ENCODE measurements at regions not wholly inside any gene's neighbourhood (a gene's known extent, or its start where the extent isn't known, plus 50 kb on each side); places are given as distances from the start of the nearest gene placed in this dataset.

- Histone ChIP-seq H3K27me3 (ENCODE audit: control insufficient read depth, insufficient read depth, low read length) (peaks cover 35% of the 10 kb centered on the region), H3K9me3 (replicated peaks; ENCODE audit: control insufficient read depth, low read depth, low read length) (no peaks in the 10 kb centered on the region), H3K27ac (ENCODE audit: low read length) (no peak overlapping the region), H3K4me1 (ENCODE audit: control insufficient read depth, insufficient read depth, low read length) (no peaks in the 10 kb centered on the region), H3K36me3 (ENCODE audit: control insufficient read depth, insufficient read depth, low read length) (no peaks in the 10 kb centered on the region), H3K4me3 (ENCODE audit: low read length) (no peak overlapping the region)
- 76% methylated on average over 2 of the region's 5 CpGs for WGBS (ENCODE audit: insufficient coverage)
- no peak for DNase-seq
Measured at GRCh38 chr1:22364764-22365163, 86.9 kb upstream of the ZBTB40 start.

- Histone ChIP-seq H3K27me3 (ENCODE audit: control insufficient read depth, insufficient read depth, low read length) (peaks cover 36% of the 10 kb centered on the region), H3K27ac (ENCODE audit: low read length) (no peak overlapping the region), H3K9me3 (replicated peaks; ENCODE audit: control insufficient read depth, low read depth, low read length) (no peaks in the 10 kb centered on the region), H3K36me3 (ENCODE audit: control insufficient read depth, insufficient read depth, low read length) (no peaks in the 10 kb centered on the region), H3K4me3 (ENCODE audit: low read length) (no peak overlapping the region), H3K4me1 (ENCODE audit: control insufficient read depth, insufficient read depth, low read length) (no peaks in the 10 kb centered on the region)
- 74% methylated on average over 13 of the region's 19 CpGs for WGBS (ENCODE audit: insufficient coverage)
- DNase-seq = no peak
Measured at GRCh38 chr1:22365331-22366295, 86.0 kb upstream of the ZBTB40 start.

- WGBS (ENCODE audit: insufficient coverage) = no CpG with 5 or more reads among the region's 6 CpGs
- Histone ChIP-seq H3K27ac (ENCODE audit: low read length) (no peak overlapping the region), H3K9me3 (replicated peaks; ENCODE audit: control insufficient read depth, low read depth, low read length) (no peaks in the 10 kb centered on the region), H3K36me3 (ENCODE audit: control insufficient read depth, insufficient read depth, low read length) (no peaks in the 10 kb centered on the region), H3K4me1 (ENCODE audit: control insufficient read depth, insufficient read depth, low read length) (no peaks in the 10 kb centered on the region), H3K27me3 (ENCODE audit: control insufficient read depth, insufficient read depth, low read length) (peaks cover 34% of the 10 kb centered on the region), H3K4me3 (ENCODE audit: low read length) (no peak overlapping the region)
- DNase-seq = no peak
Measured at GRCh38 chr1:22366346-22366745, 85.3 kb upstream of the ZBTB40 start.

DNA sequence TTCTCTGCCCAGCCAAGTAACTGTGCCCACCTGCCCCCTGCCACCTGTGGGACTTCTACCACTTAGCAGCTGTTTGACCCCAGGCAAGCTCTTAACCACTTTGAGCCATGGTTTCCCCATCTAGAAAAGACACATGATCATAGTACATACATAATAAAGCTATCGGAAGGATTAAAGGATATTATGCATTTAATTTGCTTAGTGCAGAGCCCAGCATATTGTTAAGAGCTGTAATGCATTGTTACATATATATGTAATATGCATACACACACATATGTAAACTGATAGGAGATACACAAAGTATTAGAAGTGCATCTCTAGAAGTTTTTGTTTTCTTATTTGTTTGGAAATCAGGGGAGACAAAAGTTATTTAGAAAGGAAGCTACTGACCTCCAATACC is 83.5 kb upstream of the ZBTB40 start:
- no peak overlapping the region for H3K27ac ChIP-seq (ENCODE audit: low read length)
- no CpG with 5 or more reads among the region's 1 CpG for WGBS (ENCODE audit: insufficient coverage)
- peaks cover 23% of the 10 kb centered on the region for H3K27me3 ChIP-seq (ENCODE audit: control insufficient read depth, insufficient read depth, low read length)
- H3K4me1 ChIP-seq (ENCODE audit: control insufficient read depth, insufficient read depth, low read length) = no peaks in the 10 kb centered on the region
- DNase-seq = no peak
- no peak overlapping the region for H3K4me3 ChIP-seq (ENCODE audit: low read length)
- H3K36me3 ChIP-seq (ENCODE audit: control insufficient read depth, insufficient read depth, low read length) = no peaks in the 10 kb centered on the region
- no peaks in the 10 kb centered on the region for H3K9me3 ChIP-seq (replicated peaks; ENCODE audit: control insufficient read depth, low read depth, low read length)

DNA sequence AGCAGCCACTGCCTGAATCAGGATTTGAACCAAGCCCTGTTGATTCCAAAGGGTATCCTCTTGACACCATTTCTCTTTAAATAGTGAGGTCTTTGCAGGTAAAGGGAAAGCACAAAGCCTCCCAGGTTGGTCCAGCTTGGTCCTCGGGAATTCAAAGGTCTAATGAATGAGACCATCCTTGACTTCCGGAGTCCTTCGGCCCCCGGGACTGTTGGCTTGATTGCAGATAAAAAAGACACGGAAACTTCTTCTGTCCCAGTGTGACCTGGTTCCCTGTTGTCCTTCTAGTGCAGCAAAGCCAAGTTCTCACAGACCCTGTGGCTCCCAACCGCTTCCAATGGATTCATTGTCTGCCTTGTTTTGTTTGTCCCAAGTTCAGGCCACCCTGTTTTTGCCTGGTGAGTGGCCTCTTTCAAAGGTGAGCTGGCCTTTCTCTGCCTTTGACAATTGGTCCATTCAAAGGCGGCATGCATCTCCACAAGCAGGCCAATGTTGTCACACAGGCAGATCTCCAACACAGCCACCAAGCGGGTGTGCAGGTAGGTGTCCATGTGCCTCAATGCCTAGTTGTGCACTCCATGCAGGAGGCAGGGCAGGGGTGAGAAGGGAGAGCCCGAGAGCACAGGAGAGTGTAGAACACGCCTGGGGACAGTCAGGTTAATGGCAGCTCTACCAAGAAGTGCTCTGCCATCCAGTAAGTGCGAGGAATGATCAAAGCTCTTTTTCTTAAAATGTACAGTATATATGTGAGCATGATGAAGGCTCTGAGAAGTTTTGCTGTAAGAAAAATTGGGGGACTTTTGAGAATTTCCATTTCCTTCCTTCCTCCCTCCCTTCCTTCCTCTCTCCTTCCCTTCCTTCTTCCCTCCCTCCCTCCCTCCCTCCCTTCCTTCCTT is 82.1 kb upstream of the ZBTB40 start:
- no peaks in the 10 kb centered on the region for H3K36me3 ChIP-seq (ENCODE audit: control insufficient read depth, insufficient read depth, low read length)
- H3K27me3 ChIP-seq (ENCODE audit: control insufficient read depth, insufficient read depth, low read length) = peaks cover 16% of the 10 kb centered on the region
- no peaks in the 10 kb centered on the region for H3K4me1 ChIP-seq (ENCODE audit: control insufficient read depth, insufficient read depth, low read length)
- H3K27ac ChIP-seq (ENCODE audit: low read length) = no peak overlapping the region
- WGBS (ENCODE audit: insufficient coverage) = 75% methylated on average over 10 of the region's 11 CpGs
- no peaks in the 10 kb centered on the region for H3K9me3 ChIP-seq (replicated peaks; ENCODE audit: control insufficient read depth, low read depth, low read length)
- H3K4me3 ChIP-seq (ENCODE audit: low read length) = no peak overlapping the region
- no peak for DNase-seq

DNA sequence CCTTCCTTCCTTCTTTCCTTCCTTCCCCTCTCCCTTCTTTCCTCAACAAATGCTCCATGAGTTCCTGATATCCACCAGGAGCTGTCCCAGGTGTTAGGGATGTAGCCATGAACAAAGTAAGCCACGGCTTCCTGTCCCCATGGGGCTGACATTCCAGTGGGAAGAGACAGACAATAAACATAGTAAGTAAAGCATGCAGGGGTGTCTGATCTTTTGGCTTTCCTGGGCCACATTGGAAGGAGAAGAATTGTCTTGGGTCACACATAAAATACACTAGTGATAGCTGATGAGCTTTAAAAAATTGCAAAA is 81.5 kb upstream of the ZBTB40 start:
- no peak for DNase-seq
- Histone ChIP-seq H3K27me3 (ENCODE audit: control insufficient read depth, insufficient read depth, low read length) (peaks cover 16% of the 10 kb centered on the region), H3K4me1 (ENCODE audit: control insufficient read depth, insufficient read depth, low read length) (no peaks in the 10 kb centered on the region), H3K36me3 (ENCODE audit: control insufficient read depth, insufficient read depth, low read length) (no peaks in the 10 kb centered on the region), H3K9me3 (replicated peaks; ENCODE audit: control insufficient read depth, low read depth, low read length) (no peaks in the 10 kb centered on the region), H3K27ac (ENCODE audit: low read length) (no peak overlapping the region), H3K4me3 (ENCODE audit: low read length) (no peak overlapping the region)
- WGBS (ENCODE audit: insufficient coverage) = no CpG with 5 or more reads among the region's 1 CpG

GRCh38 chr1:22371408-22371807 is 80.2 kb upstream of the ZBTB40 start:
- Histone ChIP-seq H3K36me3 (ENCODE audit: control insufficient read depth, insufficient read depth, low read length) (no peaks in the 10 kb centered on the region), H3K4me3 (ENCODE audit: low read length) (no peak overlapping the region), H3K27me3 (ENCODE audit: control insufficient read depth, insufficient read depth, low read length) (peaks cover 16% of the 10 kb centered on the region), H3K27ac (ENCODE audit: low read length) (no peak overlapping the region), H3K9me3 (replicated peaks; ENCODE audit: control insufficient read depth, low read depth, low read length) (no peaks in the 10 kb centered on the region), H3K4me1 (ENCODE audit: control insufficient read depth, insufficient read depth, low read length) (no peaks in the 10 kb centered on the region)
- WGBS (ENCODE audit: insufficient coverage) = 86% methylated on average over 5 of the region's 5 CpGs
- no peak for DNase-seq

- no peak for DNase-seq
- Histone ChIP-seq H3K9me3 (replicated peaks; ENCODE audit: control insufficient read depth, low read depth, low read length) (no peaks in the 10 kb centered on the region), H3K4me1 (ENCODE audit: control insufficient read depth, insufficient read depth, low read length) (no peaks in the 10 kb centered on the region), H3K4me3 (ENCODE audit: low read length) (no peak overlapping the region), H3K36me3 (ENCODE audit: control insufficient read depth, insufficient read depth, low read length) (no peaks in the 10 kb centered on the region), H3K27ac (ENCODE audit: low read length) (no peak overlapping the region), H3K27me3 (ENCODE audit: control insufficient read depth, insufficient read depth, low read length) (peaks cover 14% of the 10 kb centered on the region)
Measured at GRCh38 chr1:22373252-22373651, 78.4 kb upstream of the ZBTB40 start.

- DNase-seq = no peak
- WGBS (ENCODE audit: insufficient coverage) = no CpG with 5 or more reads among the region's 1 CpG
- H3K27me3 ChIP-seq (ENCODE audit: control insufficient read depth, insufficient read depth, low read length) = peaks cover 12% of the 10 kb centered on the region
- no peak overlapping the region for H3K27ac ChIP-seq (ENCODE audit: low read length)
- H3K4me1 ChIP-seq (ENCODE audit: control insufficient read depth, insufficient read depth, low read length) = no peaks in the 10 kb centered on the region
- H3K36me3 ChIP-seq (ENCODE audit: control insufficient read depth, insufficient read depth, low read length) = no peaks in the 10 kb centered on the region
- no peaks in the 10 kb centered on the region for H3K9me3 ChIP-seq (replicated peaks; ENCODE audit: control insufficient read depth, low read depth, low read length)
- H3K4me3 ChIP-seq (ENCODE audit: low read length) = no peak overlapping the region
Measured at GRCh38 chr1:22374001-22374400, 77.7 kb upstream of the ZBTB40 start.

DNA sequence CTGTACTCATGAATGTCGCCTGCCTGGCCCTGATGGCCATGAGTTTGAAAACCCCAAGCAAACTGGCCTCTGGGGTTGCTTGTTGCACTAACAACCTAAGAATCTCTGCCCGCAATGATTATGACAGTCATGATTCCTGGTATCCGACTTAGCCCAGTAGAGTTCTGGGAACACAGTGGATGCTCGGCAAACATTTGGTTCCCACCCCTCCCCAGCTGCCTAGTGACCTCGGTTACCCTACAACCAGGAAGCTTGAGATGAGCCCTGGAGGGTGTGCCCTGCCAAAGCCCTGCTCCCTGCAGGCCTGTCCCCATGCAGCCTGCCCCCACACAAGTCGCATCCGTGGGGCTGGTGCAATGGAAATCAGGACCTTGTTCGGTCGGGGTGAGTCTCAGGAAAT is 76.0 kb upstream of the ZBTB40 start:
- Histone ChIP-seq H3K4me1 (ENCODE audit: control insufficient read depth, insufficient read depth, low read length) (no peaks in the 10 kb centered on the region), H3K9me3 (replicated peaks; ENCODE audit: control insufficient read depth, low read depth, low read length) (no peaks in the 10 kb centered on the region), H3K27me3 (ENCODE audit: control insufficient read depth, insufficient read depth, low read length) (peaks cover 16% of the 10 kb centered on the region), H3K36me3 (ENCODE audit: control insufficient read depth, insufficient read depth, low read length) (no peaks in the 10 kb centered on the region), H3K4me3 (ENCODE audit: low read length) (no peak overlapping the region), H3K27ac (ENCODE audit: low read length) (no peak overlapping the region)
- DNase-seq = no peak
- WGBS (ENCODE audit: insufficient coverage) = 75% methylated on average over 9 of the region's 9 CpGs

All from muscle of leg (tissue), 3 donors.